Esophagus muscularis mucosa (tissue), 3 donors: ENCODE measurements at regions not wholly inside any gene's neighbourhood (a gene's known extent, or its start where the extent isn't known, plus 50 kb on each side); places are given as distances from the start of the nearest gene placed in this dataset.
"Not testable (repeated sequence)": the region's sequence is repeated elsewhere in the genome, so short reads cannot be mapped to it uniquely, and the experiment has no call there.

Experiments used
- POLR2A ChIP-seq: fragments of 450-650 bp; IDR thresholded peaks from one replicate; pipeline ENCODE4 v1.6.1; 2017; ENCODE audit warnings: antibody characterized with exemption, moderate library complexity, mild to moderate bottlenecking, low read depth
- TF ChIP-seq, protein P1 (sequence below), 3 experiments: fragments of 200-600 bp in 2 of 3; fragments of 450-650 bp in 1 of 3; sonication (generic) in 2 of 3; IDR thresholded peaks; one replicate each; pipeline ENCODE4 v1.5.1; 2017 to 2019; ENCODE audit warnings: antibody characterized with exemption in 3 of 3, mild to moderate bottlenecking in 2 of 3, moderate library complexity in 1 of 3

DNA sequence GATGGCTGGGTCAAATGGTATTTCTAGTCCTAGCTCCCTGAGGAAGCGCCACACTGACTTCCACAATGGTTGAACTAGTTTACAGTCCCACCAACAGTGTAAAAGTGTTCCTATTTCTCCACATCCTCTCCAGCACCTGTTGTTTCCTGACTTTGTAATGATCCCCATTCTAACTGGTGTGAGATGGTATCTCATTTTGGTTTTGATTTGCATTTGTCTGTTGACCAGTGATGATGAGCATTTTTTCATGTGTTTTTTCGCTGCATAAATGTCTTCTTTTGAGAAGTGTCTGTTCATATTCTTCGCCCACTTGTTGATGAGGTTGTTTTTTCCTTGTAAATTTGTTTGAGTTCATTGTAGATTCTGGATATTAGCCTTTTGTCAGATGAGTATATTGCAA lies 223.9 kb downstream of the MAGEE1 start:
- TF ChIP-seq, protein P1, sequence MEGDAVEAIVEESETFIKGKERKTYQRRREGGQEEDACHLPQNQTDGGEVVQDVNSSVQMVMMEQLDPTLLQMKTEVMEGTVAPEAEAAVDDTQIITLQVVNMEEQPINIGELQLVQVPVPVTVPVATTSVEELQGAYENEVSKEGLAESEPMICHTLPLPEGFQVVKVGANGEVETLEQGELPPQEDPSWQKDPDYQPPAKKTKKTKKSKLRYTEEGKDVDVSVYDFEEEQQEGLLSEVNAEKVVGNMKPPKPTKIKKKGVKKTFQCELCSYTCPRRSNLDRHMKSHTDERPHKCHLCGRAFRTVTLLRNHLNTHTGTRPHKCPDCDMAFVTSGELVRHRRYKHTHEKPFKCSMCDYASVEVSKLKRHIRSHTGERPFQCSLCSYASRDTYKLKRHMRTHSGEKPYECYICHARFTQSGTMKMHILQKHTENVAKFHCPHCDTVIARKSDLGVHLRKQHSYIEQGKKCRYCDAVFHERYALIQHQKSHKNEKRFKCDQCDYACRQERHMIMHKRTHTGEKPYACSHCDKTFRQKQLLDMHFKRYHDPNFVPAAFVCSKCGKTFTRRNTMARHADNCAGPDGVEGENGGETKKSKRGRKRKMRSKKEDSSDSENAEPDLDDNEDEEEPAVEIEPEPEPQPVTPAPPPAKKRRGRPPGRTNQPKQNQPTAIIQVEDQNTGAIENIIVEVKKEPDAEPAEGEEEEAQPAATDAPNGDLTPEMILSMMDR (IDR thresholded peaks at IDR 0.05): not testable (repeated sequence)
- not testable (repeated sequence) for TF ChIP-seq POLR2A
